Glutamatergic neuron (in vitro differentiated cells): ENCODE measurements at regions not wholly inside any gene's neighbourhood (a gene's known extent, or its start where the extent isn't known, plus 50 kb on each side); places are given as distances from the start of the nearest gene placed in this dataset.

ENCODE experiments used
- DNase-seq: peaks from one replicate; pipeline ENCODE4 v3.0.0; 2022
- H3K27ac Mint-ChIP-seq: one replicate; pipeline ENCODE4 v1.8.0; 2020; ENCODE audit warnings: mild to moderate bottlenecking, mixed read lengths, inconsistent platforms; ENCODE audit not compliant: unreplicated experiment
- H3K27me3 Mint-ChIP-seq: one replicate; pipeline ENCODE4 v1.8.0; 2020; ENCODE audit warnings: mild to moderate bottlenecking, moderate library complexity, mixed read lengths, inconsistent platforms; ENCODE audit not compliant: unreplicated experiment
- H3K36me3 Mint-ChIP-seq: one replicate; pipeline ENCODE4 v1.8.0; 2020; ENCODE audit warnings: mild to moderate bottlenecking, mixed read lengths, inconsistent platforms; ENCODE audit not compliant: unreplicated experiment
- H3K4me1 Mint-ChIP-seq: one replicate; pipeline ENCODE4 v1.8.0; 2020; ENCODE audit warnings: mild to moderate bottlenecking, low read depth, mixed read lengths, inconsistent platforms; ENCODE audit not compliant: unreplicated experiment
- H3K4me3 Mint-ChIP-seq: one replicate; pipeline ENCODE4 v1.8.0; 2020; ENCODE audit warnings: mild to moderate bottlenecking, mixed read lengths, inconsistent platforms; ENCODE audit not compliant: unreplicated experiment
- H3K9me3 Mint-ChIP-seq: one replicate; pipeline ENCODE4 v1.8.0; 2020; ENCODE audit warnings: mild to moderate bottlenecking, moderate library complexity, mixed read lengths, inconsistent platforms; ENCODE audit not compliant: unreplicated experiment
- CTCF ChIP-seq: fragments of 200-600 bp; sonication (generic); IDR thresholded peaks from one replicate; pipeline ENCODE4 v1.5.0; 2021; ENCODE audit not compliant: partially characterized antibody, unreplicated experiment

- H3K9me3 Mint-ChIP-seq, result no peaks in the 10 kb centered on the region
- no peak for TF ChIP-seq CTCF
- no peak overlapping the region for H3K4me3 Mint-ChIP-seq
- H3K27ac Mint-ChIP-seq, result no peak overlapping the region
- no peak for DNase-seq
- no peaks in the 10 kb centered on the region for H3K4me1 Mint-ChIP-seq
- H3K36me3 Mint-ChIP-seq, result no peaks in the 10 kb centered on the region
- no peaks in the 10 kb centered on the region for H3K27me3 Mint-ChIP-seq
These were observed 142.2 kb downstream of the PRDM9 start for GRCh38 chr5:23649594-23649993.

- Mint-ChIP-seq H3K4me3 (no peak overlapping the region), H3K36me3 (no peaks in the 10 kb centered on the region), H3K27me3 (no peaks in the 10 kb centered on the region), H3K27ac (no peak overlapping the region), H3K9me3 (peaks cover 1% of the 10 kb centered on the region), H3K4me1 (no peaks in the 10 kb centered on the region)
- no peak for TF ChIP-seq CTCF
- DNase-seq, result no peak
These were observed 148.3 kb downstream of the PRDM9 start for GRCh38 chr5:23655674-23656073.

- Mint-ChIP-seq H3K27me3 (peaks cover 9% of the 10 kb centered on the region), H3K27ac (peak overlapping the region; percentile 87), H3K9me3 (peaks cover 12% of the 10 kb centered on the region), H3K4me1 (peaks cover 2% of the 10 kb centered on the region), H3K36me3 (no peaks in the 10 kb centered on the region), H3K4me3 (no peak overlapping the region)
- TF ChIP-seq CTCF, result no peak
- peak; percentile 65 for DNase-seq
These were observed 168.0 kb downstream of the PRDM9 start for GRCh38 chr5:23675456-23675855.

GRCh38 chr5:23677996-23678395, 170.6 kb downstream of the PRDM9 start:
- Mint-ChIP-seq H3K4me3 (no peak overlapping the region), H3K36me3 (no peaks in the 10 kb centered on the region), H3K27me3 (peaks cover 9% of the 10 kb centered on the region), H3K4me1 (peaks cover 2% of the 10 kb centered on the region), H3K9me3 (peaks cover 13% of the 10 kb centered on the region), H3K27ac (no peak overlapping the region)
- DNase-seq, result no peak
- TF ChIP-seq CTCF, result no peak

GRCh38 chr5:23684103-23684502, 176.7 kb downstream of the PRDM9 start:
- H3K27me3 Mint-ChIP-seq, result peaks cover 1% of the 10 kb centered on the region
- no peak for TF ChIP-seq CTCF
- H3K4me3 Mint-ChIP-seq, result no peak overlapping the region
- no peaks in the 10 kb centered on the region for H3K36me3 Mint-ChIP-seq
- no peaks in the 10 kb centered on the region for H3K4me1 Mint-ChIP-seq
- peaks cover 4% of the 10 kb centered on the region for H3K9me3 Mint-ChIP-seq
- no peak for DNase-seq
- no peak overlapping the region for H3K27ac Mint-ChIP-seq
